Fibroblast of upper back skin (primary cell): ENCODE measurements at regions not wholly inside any gene's neighbourhood (a gene's known extent, or its start where the extent isn't known, plus 50 kb on each side); places are given as distances from the start of the nearest gene placed in this dataset.

ENCODE experiments used
- DNase-seq: peaks from one replicate; pipeline ENCODE4 v3.0.0-alpha.2; 2013

DNA sequence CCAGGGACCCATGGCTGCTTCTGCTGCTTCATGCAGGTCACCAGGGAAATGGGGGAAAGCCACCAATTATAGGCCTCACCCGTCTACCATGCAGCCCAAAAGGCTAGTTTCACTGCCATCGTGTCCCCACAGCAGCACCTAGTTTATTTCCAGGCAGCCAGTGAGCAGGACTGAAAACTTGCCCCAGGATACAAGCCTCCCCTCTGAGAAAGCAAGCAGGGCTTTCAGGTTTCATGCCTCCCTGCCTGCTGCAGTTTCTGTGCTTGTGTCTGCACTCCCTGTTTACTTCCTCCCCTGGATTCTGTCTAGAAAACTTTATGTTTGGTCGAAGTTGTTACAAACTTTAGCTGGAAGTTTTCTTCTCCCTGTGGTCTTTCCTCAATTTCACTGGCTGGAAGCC is 319.1 kb downstream of the ANXA1 start:
- DNase-seq = no peak

DNA sequence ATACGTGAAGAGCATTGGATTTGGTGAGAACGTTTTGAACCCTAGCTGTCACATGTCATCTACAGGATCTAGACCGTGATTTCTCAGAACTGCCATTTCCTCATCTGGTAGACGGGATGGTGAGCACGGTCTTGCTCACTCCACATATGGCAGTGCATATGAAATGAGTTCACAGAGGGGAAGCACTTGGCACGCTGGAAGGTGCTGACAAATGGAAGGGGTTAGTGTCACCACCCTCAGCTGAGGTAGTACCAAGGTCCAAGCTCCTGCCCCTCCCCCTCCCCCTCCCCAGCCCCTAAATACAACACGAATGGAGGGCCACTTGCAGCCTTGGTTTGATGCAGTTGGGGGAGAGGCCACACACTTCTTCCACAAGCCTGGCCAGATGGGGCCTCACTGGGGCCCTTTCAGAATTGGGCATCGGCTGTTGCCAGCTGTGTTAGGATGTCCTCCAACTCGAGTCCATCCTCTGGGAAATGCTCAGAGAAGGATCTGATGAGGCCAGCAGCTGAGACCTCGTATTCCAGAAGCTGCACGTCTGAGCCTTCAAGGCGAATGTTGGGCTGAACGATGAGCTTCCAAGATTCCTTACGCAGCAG is 322.4 kb downstream of the ANXA1 start:
- no peak for DNase-seq

- DNase-seq = no peak
Measured at GRCh38 chr9:73474625-73475024, 323.0 kb downstream of the ANXA1 start.

- no peak for DNase-seq
Measured at GRCh38 chr9:73494894-73495293, 343.2 kb downstream of the ANXA1 start.

DNA sequence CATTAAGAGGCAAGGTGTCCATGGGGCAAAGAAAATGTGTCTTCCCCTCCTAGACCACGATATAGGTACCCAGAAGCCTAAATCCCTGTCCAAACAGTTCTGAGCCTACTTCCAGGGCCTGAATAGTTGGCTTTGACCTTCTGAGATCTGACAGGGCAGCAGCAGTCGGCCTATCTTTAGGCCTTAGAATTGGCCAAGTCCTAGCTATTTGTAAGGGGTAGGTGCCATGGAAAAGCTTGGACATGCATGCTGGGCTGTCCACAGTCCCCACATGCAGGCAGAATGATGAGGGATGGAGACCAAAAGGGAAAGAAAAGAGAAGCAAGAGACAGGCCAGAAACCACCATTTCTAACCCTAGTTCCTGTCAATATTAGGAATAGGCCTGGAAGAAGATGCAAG is 346.1 kb downstream of the ANXA1 start:
- DNase-seq = no peak

DNA sequence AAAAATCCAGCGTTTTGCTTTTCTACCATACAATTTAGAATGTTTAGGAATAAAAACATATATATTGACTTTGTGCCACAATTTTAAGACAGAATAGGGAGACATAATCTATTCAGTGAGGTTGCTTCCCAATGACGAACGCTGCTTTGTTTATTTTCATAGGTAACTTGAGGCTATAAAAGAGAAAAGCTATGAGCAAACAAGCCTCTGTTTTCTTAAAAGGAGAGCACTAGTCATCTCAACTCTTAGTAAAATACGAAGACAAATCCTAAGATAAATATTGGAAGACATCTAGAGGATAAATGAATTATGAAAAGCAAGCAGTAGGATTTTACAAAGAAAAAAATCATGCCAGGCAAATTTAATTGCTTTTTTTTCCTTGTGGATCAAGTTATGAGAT is 363.6 kb downstream of the ANXA1 start:
- no peak for DNase-seq

- DNase-seq = no peak
Measured at GRCh38 chr9:73523391-73523790, 371.7 kb downstream of the ANXA1 start.

- no peak for DNase-seq
Measured at GRCh38 chr9:73525350-73525749, 373.7 kb downstream of the ANXA1 start.

DNA sequence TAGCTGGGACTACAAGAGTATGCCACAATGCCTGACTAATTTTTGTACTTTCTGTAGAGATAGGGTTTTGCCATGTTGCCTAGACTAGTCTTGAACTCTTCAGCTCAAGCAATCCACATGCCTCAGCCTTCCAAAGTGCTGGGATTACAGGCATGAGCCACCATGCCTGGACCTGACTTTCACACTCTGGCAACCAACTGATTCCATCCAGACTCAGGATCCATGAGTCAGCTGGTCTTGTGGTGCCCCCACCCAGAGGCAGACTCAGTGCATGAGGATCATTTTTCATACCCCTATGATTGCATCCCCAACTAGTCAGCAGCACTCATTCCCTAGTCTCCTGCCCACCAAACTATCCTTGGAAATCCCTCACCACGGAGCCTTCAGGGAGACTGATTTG is 375.9 kb downstream of the ANXA1 start:
- DNase-seq = no peak

- no peak for DNase-seq
Measured at GRCh38 chr9:73528926-73529325, 377.3 kb downstream of the ANXA1 start.

DNA sequence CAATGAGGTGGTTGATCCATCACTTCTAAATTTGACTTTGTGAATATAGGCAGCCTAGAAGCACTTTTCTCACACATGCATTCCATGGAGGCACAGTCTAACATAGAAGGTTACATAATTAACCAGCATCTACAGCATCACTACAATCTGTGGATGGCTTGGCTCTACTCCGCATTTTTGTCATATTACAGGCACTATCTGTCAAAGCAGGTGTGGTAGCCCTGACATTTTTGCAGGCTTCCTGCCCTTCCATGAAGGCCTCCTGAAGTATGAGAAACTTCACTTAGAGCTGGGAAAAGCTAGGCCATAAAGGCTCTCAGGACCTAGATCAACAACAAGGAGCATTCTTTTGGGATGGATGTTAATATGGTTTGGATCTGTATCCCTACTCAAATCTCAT is 378.0 kb downstream of the ANXA1 start:
- DNase-seq = no peak

- DNase-seq = no peak
Measured at GRCh38 chr9:73531051-73531532, 379.4 kb downstream of the ANXA1 start.

DNA sequence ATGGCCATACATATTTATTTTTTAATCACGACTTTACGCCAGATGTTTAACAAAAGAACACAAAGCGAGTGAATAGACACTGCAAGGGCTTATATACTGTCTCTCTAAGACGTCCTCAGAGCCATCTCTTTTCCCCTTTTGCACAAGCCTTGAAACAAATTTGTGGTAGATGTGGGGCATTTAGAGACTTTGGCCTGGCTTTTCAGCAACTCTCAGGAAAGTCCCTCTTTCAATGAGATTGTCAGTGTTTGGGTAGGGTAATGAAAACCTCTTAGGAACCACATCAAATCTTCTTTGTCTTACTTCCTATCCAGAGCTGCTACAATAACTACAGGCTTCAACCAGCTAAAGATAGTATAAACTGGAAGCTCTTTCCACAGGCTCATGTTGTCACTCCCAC is 380.0 kb downstream of the ANXA1 start:
- no peak for DNase-seq

DNA sequence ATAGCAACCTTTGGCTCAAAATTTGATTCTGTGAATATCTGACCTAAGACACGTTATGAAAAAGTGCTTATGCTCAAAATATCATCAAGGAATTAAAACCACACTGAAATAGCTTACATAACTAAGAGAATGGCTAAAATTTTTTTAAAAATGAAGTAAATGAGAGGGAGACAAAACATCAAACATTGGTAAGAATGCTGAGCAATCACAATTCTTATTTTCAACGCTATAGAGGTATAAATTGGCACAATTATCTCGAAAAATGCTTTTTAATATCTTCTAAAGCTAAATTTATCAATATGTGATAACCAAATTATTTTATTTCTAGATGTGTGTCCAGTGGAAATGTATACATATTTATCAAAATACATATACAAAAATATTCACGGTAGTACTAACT is 381.3 kb downstream of the ANXA1 start:
- DNase-seq = no peak

- no peak for DNase-seq
Measured at GRCh38 chr9:73536403-73536802, 384.7 kb downstream of the ANXA1 start.

GRCh38 chr9:73537561-73537960 is 385.9 kb downstream of the ANXA1 start:
- DNase-seq = no peak

- DNase-seq = no peak
Measured at GRCh38 chr9:73539881-73540390, 388.3 kb downstream of the ANXA1 start.

DNA sequence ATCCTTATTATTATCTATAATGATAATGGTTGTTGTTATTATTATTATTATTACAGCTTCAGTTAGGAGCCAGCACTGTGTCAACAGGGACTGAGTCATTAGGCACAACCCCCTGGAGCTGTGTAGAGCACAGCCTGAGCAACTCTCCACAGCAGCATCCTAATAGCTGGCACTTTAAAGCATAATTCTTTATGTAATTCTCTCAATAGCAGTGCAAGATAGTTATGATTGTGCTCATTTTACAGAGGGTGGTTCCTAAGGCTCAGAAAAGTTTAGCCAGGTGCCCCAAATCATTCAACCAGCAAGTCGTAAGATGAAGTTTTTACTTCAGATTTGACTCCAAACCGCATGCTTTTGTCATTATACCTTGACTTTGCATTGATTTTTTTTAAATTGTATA is 390.3 kb downstream of the ANXA1 start:
- no peak for DNase-seq

DNA sequence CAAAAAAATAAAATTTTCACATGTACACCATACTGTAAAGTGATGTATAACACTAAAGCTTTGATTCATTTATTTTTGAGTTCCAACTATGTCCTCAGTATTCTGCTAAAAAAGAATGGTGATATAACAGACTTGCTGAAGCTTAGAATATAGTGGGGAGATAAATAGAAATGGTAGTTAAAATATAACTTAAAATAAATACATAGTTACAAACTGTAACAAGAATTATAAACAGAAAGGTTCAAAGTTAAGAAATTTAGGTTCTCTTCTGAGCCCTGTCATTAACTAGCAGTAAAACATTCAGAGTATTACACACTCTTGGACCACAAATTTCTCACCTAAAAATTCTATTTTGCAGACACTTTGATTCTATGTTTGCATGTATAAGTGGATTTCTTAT is 392.1 kb downstream of the ANXA1 start:
- DNase-seq = no peak

DNA sequence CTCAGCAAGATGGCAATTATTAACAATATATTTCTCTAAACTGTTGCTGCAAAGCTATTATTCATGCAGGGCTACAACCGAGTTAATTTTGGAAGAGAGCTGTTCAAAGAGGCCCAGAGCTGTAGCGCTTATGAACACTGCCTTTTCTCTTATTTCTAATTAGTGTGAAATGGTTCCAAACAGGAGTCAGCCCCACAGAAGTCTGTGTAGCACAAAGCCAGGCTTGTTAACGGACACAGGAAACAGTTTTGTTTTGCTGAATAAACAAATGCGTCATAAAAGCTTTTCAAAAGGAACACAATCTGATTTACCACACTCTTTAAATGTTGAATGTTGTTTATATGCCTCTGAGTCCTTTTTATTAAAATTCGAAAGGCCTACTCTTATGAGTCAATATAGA is 396.5 kb downstream of the ANXA1 start:
- no peak for DNase-seq

- no peak for DNase-seq
Measured at GRCh38 chr9:73549991-73550390, 398.3 kb downstream of the ANXA1 start.

GRCh38 chr9:73553295-73553694 is 401.6 kb downstream of the ANXA1 start:
- no peak for DNase-seq

GRCh38 chr9:73558471-73558870 is 406.8 kb downstream of the ANXA1 start:
- DNase-seq = no peak

- DNase-seq = no peak
Measured at GRCh38 chr9:73565026-73565425, 413.4 kb downstream of the ANXA1 start.

DNA sequence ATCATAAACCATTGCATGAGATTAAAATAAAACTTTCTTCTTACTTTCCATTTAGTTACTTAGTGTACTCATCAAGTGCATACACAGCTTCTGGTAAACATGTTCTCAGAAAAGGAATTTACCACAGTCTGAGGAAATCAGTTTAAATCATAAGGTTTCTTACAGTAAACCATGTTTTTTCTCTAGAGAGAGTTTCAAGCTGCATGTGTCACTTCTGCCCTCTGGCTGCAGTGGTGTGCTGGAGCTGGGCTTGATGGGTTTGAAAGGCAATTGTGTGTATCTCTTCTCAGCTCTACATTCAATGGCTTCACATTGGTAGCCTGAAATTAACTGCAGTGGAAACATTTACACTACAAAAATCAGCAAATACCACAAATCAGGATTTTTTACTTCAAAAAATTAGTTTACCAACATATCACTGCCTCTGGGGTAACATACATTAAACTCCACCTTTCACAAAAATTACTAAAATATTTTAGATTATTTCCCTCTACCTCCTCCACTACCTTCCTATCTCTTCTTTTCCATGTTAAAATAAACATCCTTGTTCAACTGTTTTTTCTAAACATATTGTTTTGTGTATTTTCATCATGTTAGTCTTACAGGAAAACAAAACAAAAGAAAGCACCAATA is 414.3 kb downstream of the ANXA1 start:
- DNase-seq = peak; percentile 2
